Peyer's patch (tissue), 4 donors: ENCODE measurements at regions not wholly inside any gene's neighbourhood (a gene's known extent, or its start where the extent isn't known, plus 50 kb on each side); places are given as distances from the start of the nearest gene placed in this dataset.

Source experiments
- POLR2A ChIP-seq, 2 donors: fragments of 450-650 bp; IDR thresholded peaks; one replicate each; pipeline ENCODE4 v1.5.1; 2017; ENCODE audit warnings: antibody characterized with exemption in 2 of 2, mild to moderate bottlenecking in 2 of 2, moderate library complexity in 2 of 2
- TF ChIP-seq, protein P1 (sequence below), 6 experiments: fragments of 450-650 bp in 4 of 6; fragments of 200-600 bp in 2 of 6; sonication (generic) in 1 of 6; IDR thresholded peaks; one replicate each; pipeline ENCODE4 v1.5.1; 2017 to 2019; ENCODE audit warnings: antibody characterized with exemption in 6 of 6, mild to moderate bottlenecking in 3 of 6, moderate library complexity in 1 of 6

DNA sequence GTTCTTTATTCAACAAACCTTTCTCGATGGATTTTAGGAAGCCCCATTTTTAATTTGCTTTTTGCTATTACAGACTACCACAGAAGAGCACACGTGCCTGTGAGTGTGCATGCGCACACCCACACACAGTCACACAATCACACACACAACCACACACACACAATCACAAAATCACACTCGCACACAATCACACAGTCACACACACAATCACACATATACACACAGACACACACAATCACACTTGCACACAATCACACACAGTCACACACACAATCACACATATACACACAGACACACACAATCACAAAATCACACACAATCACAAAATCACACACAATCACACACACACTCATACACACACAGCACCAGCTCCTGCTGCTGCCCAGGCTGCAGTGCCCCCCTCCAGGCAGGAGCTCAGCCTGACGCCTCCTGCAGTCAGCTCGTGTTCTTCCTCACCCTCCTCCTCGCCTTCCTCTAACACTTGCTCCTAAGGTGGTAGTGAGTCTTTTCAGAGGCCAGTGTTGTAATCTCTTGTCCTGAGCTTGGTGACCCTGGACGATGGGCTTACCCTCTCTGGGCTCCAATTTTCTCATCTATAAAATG lies 125.0 kb upstream of the SOX1 start:
- TF ChIP-seq, protein P1, sequence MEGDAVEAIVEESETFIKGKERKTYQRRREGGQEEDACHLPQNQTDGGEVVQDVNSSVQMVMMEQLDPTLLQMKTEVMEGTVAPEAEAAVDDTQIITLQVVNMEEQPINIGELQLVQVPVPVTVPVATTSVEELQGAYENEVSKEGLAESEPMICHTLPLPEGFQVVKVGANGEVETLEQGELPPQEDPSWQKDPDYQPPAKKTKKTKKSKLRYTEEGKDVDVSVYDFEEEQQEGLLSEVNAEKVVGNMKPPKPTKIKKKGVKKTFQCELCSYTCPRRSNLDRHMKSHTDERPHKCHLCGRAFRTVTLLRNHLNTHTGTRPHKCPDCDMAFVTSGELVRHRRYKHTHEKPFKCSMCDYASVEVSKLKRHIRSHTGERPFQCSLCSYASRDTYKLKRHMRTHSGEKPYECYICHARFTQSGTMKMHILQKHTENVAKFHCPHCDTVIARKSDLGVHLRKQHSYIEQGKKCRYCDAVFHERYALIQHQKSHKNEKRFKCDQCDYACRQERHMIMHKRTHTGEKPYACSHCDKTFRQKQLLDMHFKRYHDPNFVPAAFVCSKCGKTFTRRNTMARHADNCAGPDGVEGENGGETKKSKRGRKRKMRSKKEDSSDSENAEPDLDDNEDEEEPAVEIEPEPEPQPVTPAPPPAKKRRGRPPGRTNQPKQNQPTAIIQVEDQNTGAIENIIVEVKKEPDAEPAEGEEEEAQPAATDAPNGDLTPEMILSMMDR (IDR thresholded peaks at IDR 0.05), result no peak
- TF ChIP-seq POLR2A (IDR thresholded peaks at IDR 0.05), result no peak
